ENCODE measurements at regions not wholly inside any gene's neighbourhood (a gene's known extent, or its start where the extent isn't known, plus 50 kb on each side); places are given as distances from the start of the nearest gene placed in this dataset.

DNA sequence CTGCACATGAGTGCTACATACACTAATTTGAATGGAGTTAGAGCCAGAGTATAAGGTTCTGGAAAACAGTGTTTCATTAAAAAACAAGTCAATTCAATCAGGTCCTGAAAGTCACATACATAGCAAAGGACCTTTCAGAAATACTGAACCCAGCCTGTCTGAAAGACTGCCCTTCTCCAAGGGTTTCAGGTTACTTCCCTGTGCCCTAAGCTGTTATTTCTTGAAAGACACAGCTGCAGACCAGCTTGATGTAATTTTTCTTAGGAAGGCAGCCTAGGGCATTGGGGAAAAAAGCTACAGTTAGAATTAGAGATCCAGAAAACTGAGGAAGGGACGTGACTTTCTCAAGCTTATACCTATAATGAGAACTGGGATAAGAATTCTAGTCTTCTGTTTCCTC lies 155.9 kb upstream of the MAOA start:
- H3K27me3 ChIP-seq (replicated peaks; ENCODE audit: control insufficient read depth, insufficient read depth, low read length): no peaks in the 10 kb centered on the region
- DNase-seq (ENCODE audit: extremely low read depth, insufficient read length): no peak
- H3K36me3 ChIP-seq (ENCODE audit: control insufficient read depth, insufficient read depth, low read length): no peaks in the 10 kb centered on the region
- no peak overlapping the region for H3K4me3 ChIP-seq (replicated peaks; ENCODE audit: low read depth, low read length)
- TF ChIP-seq CTCF (IDR thresholded peaks at IDR 0.05; ENCODE audit: insufficient read depth, low read length, poor library complexity, severe bottlenecking): no peak

DNA sequence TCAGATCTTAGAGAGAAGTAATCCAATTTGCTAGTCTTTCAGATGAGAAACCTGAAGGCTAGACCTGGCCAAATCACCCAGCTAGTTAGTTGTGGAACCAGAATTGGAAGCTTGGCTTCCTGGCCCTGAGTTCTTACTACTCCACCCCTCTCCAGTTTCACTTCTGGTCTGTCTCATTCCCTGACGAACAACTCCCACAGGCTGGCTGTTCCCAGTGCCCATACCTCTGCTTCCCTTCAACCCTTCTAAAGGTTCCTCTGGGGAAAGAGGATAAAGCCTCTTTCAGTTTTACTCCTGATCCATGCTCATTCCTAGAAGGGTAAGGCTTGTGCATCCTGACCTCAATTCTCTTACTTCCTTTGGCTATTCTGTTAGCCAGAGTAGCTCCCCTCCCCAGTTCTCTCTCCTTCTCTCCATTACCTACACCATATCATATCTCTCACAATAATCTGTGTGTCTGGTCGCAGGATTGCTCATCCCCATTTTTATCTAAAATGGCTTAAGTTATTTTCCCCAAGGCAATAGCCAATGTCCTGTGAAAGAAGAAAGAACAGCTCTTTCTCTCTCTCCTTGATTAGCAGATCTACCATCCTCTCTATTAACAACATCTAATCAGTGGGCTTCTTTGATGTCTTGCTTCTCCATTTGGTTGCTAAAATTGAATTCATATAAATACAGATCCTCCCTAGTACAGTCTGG lies 155.0 kb upstream of the MAOA start:
- H3K36me3 ChIP-seq (ENCODE audit: control insufficient read depth, insufficient read depth, low read length): no peaks in the 10 kb centered on the region
- no peak for TF ChIP-seq CTCF (IDR thresholded peaks at IDR 0.05; ENCODE audit: insufficient read depth, low read length, poor library complexity, severe bottlenecking)
- DNase-seq (ENCODE audit: extremely low read depth, insufficient read length): no peak
- no peaks in the 10 kb centered on the region for H3K27me3 ChIP-seq (replicated peaks; ENCODE audit: control insufficient read depth, insufficient read depth, low read length)
- no peak overlapping the region for H3K4me3 ChIP-seq (replicated peaks; ENCODE audit: low read depth, low read length)

GRCh38 chrX:43504394-43504793 lies 151.7 kb upstream of the MAOA start:
- Histone ChIP-seq H3K36me3 (ENCODE audit: control insufficient read depth, insufficient read depth, low read length) (no peaks in the 10 kb centered on the region), H3K27me3 (replicated peaks; ENCODE audit: control insufficient read depth, insufficient read depth, low read length) (no peaks in the 10 kb centered on the region), H3K4me3 (replicated peaks; ENCODE audit: low read depth, low read length) (no peak overlapping the region)
- TF ChIP-seq CTCF (IDR thresholded peaks at IDR 0.05; ENCODE audit: insufficient read depth, low read length, poor library complexity, severe bottlenecking): no peak
- no peak for DNase-seq (ENCODE audit: extremely low read depth, insufficient read length)

GRCh38 chrX:43505769-43506168 lies 150.3 kb upstream of the MAOA start:
- H3K4me3 ChIP-seq (replicated peaks; ENCODE audit: low read depth, low read length): no peak overlapping the region
- TF ChIP-seq CTCF (IDR thresholded peaks at IDR 0.05; ENCODE audit: insufficient read depth, low read length, poor library complexity, severe bottlenecking): no peak
- H3K27me3 ChIP-seq (replicated peaks; ENCODE audit: control insufficient read depth, insufficient read depth, low read length): no peaks in the 10 kb centered on the region
- H3K36me3 ChIP-seq (ENCODE audit: control insufficient read depth, insufficient read depth, low read length): no peaks in the 10 kb centered on the region
- DNase-seq (ENCODE audit: extremely low read depth, insufficient read length): no peak

DNA sequence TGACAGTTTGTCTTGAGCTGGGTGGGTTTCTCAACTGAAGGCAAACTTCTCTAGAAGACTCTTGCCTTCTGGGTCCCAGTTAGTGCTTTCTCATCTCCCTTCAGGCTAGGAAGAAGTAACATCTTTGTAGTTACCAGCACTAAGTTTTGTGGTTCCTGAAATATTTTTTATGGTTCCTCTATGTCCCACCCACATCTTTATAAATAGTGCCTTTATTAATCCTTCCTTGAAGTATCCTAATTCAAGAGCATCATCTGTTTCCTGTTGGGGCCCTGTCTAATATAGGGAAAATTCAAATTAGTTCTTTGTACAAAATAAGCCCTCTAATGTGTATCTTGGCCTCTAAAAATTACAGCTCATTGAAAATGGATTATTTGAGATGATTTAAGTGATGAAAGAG lies 147.4 kb upstream of the MAOA start:
- H3K27me3 ChIP-seq (replicated peaks; ENCODE audit: control insufficient read depth, insufficient read depth, low read length): no peaks in the 10 kb centered on the region

More for the DNA sequence above, 147.4 kb upstream of the MAOA start:
- no peak for TF ChIP-seq CTCF (IDR thresholded peaks at IDR 0.05; ENCODE audit: insufficient read depth, low read length, poor library complexity, severe bottlenecking)
- H3K4me3 ChIP-seq (replicated peaks; ENCODE audit: low read depth, low read length): no peak overlapping the region
- no peak for DNase-seq (ENCODE audit: extremely low read depth, insufficient read length)
- H3K36me3 ChIP-seq (ENCODE audit: control insufficient read depth, insufficient read depth, low read length): no peaks in the 10 kb centered on the region
